ENCODE measurements at regions not wholly inside any gene's neighbourhood (a gene's known extent, or its start where the extent isn't known, plus 50 kb on each side); places are given as distances from the start of the nearest gene placed in this dataset.
"Not testable (repeated sequence)": the region's sequence is repeated elsewhere in the genome, so short reads cannot be mapped to it uniquely, and the experiment has no call there.

GRCh38 chr4:159592898-159593556 lies 490.1 kb downstream of the RAPGEF2 start:
- Histone ChIP-seq H3K36me3 (ENCODE audit: control insufficient read depth, insufficient read depth, low read length) (no peaks in the 10 kb centered on the region), H4K20me1 (ENCODE audit: control insufficient read depth, extremely low read depth, insufficient read depth, low read length) (no peaks in the 10 kb centered on the region), H3K27ac (ENCODE audit: insufficient read depth, low read length) (no peak overlapping the region), H3K4me1 (ENCODE audit: control insufficient read depth, extremely low read depth, insufficient read depth, low read length) (no peaks in the 10 kb centered on the region), H3K9me3 (ENCODE audit: control insufficient read depth, insufficient read depth, low read depth, low read length) (no peaks in the 10 kb centered on the region), H3K27me3 (ENCODE audit: control insufficient read depth, insufficient read depth, low read length) (no peaks in the 10 kb centered on the region), H3K79me2 (ENCODE audit: control insufficient read depth, insufficient read depth, low read length) (no peaks in the 10 kb centered on the region), H3K9ac (ENCODE audit: insufficient read depth, low read length) (no peak overlapping the region), H3K4me2 (ENCODE audit: extremely low read depth, insufficient read depth, low read length) (no peak overlapping the region), H3K4me3 (replicated peaks in 1 of 4; ENCODE audit: control extremely low read depth in 1 of 4, insufficient read depth in 1 of 4, low read depth in 3 of 4, low read length in 4 of 4) (no peak overlapping the region), H2AFZ (ENCODE audit: low read length) (no peak overlapping the region)
- no peak for DNase-seq (ENCODE audit: low read depth in 2 of 2)
- TF ChIP-seq CTCF (conservative IDR thresholded peaks at IDR 0.05 in 1 of 2, IDR thresholded peaks at IDR 0.05 in 1 of 2; ENCODE audit: low read depth in 1 of 2, low read length in 2 of 2) (no peak), EZH2 (IDR thresholded peaks at IDR 0.05; ENCODE audit: low read length, missing control alignments) (no peak)

GRCh38 chr4:159593681-159594080 lies 490.8 kb downstream of the RAPGEF2 start:
- Histone ChIP-seq H3K36me3 (ENCODE audit: control insufficient read depth, insufficient read depth, low read length) (no peaks in the 10 kb centered on the region), H3K79me2 (ENCODE audit: control insufficient read depth, insufficient read depth, low read length) (no peaks in the 10 kb centered on the region), H3K4me1 (ENCODE audit: control insufficient read depth, extremely low read depth, insufficient read depth, low read length) (no peaks in the 10 kb centered on the region), H3K4me3 (replicated peaks in 1 of 4; ENCODE audit: control extremely low read depth in 1 of 4, insufficient read depth in 1 of 4, low read depth in 3 of 4, low read length in 4 of 4) (no peak overlapping the region), H4K20me1 (ENCODE audit: control insufficient read depth, extremely low read depth, insufficient read depth, low read length) (no peaks in the 10 kb centered on the region), H3K9ac (ENCODE audit: insufficient read depth, low read length) (no peak overlapping the region), H3K27me3 (ENCODE audit: control insufficient read depth, insufficient read depth, low read length) (no peaks in the 10 kb centered on the region), H3K4me2 (ENCODE audit: extremely low read depth, insufficient read depth, low read length) (no peak overlapping the region), H3K9me3 (ENCODE audit: control insufficient read depth, insufficient read depth, low read depth, low read length) (no peaks in the 10 kb centered on the region), H2AFZ (ENCODE audit: low read length) (no peak overlapping the region), H3K27ac (ENCODE audit: insufficient read depth, low read length) (no peak overlapping the region)
- DNase-seq (ENCODE audit: low read depth in 2 of 2), result no peak
- TF ChIP-seq EZH2 (IDR thresholded peaks at IDR 0.05; ENCODE audit: low read length, missing control alignments), result no peak
- no peak for TF ChIP-seq CTCF (conservative IDR thresholded peaks at IDR 0.05 in 1 of 2, IDR thresholded peaks at IDR 0.05 in 1 of 2; ENCODE audit: low read depth in 1 of 2, low read length in 2 of 2)

- no peak for DNase-seq (ENCODE audit: low read depth in 2 of 2)
- TF ChIP-seq CTCF (conservative IDR thresholded peaks at IDR 0.05 in 1 of 2, IDR thresholded peaks at IDR 0.05 in 1 of 2; ENCODE audit: low read depth in 1 of 2, low read length in 2 of 2) (no peak), EZH2 (IDR thresholded peaks at IDR 0.05; ENCODE audit: low read length, missing control alignments) (no peak)
- Histone ChIP-seq H3K27ac (ENCODE audit: insufficient read depth, low read length) (no peak overlapping the region), H3K4me3 (replicated peaks in 1 of 4; ENCODE audit: control extremely low read depth in 1 of 4, insufficient read depth in 1 of 4, low read depth in 3 of 4, low read length in 4 of 4) (no peak overlapping the region), H3K9me3 (ENCODE audit: control insufficient read depth, insufficient read depth, low read depth, low read length) (no peaks in the 10 kb centered on the region), H4K20me1 (ENCODE audit: control insufficient read depth, extremely low read depth, insufficient read depth, low read length) (no peaks in the 10 kb centered on the region), H3K36me3 (ENCODE audit: control insufficient read depth, insufficient read depth, low read length) (no peaks in the 10 kb centered on the region), H2AFZ (ENCODE audit: low read length) (no peak overlapping the region), H3K9ac (ENCODE audit: insufficient read depth, low read length) (no peak overlapping the region), H3K4me2 (ENCODE audit: extremely low read depth, insufficient read depth, low read length) (no peak overlapping the region), H3K27me3 (ENCODE audit: control insufficient read depth, insufficient read depth, low read length) (no peaks in the 10 kb centered on the region), H3K79me2 (ENCODE audit: control insufficient read depth, insufficient read depth, low read length) (no peaks in the 10 kb centered on the region), H3K4me1 (ENCODE audit: control insufficient read depth, extremely low read depth, insufficient read depth, low read length) (no peaks in the 10 kb centered on the region)
These were observed 491.7 kb downstream of the RAPGEF2 start for GRCh38 chr4:159594576-159594975.

- not testable (repeated sequence) for H3K4me3 ChIP-seq (replicated peaks in 1 of 4; ENCODE audit: control extremely low read depth in 1 of 4, insufficient read depth in 1 of 4, low read depth in 3 of 4, low read length in 4 of 4); H3K4me1 ChIP-seq (ENCODE audit: control insufficient read depth, extremely low read depth, insufficient read depth, low read length); DNase-seq (ENCODE audit: low read depth in 2 of 2); H3K79me2 ChIP-seq (ENCODE audit: control insufficient read depth, insufficient read depth, low read length); H3K4me2 ChIP-seq (ENCODE audit: extremely low read depth, insufficient read depth, low read length); H3K9me3 ChIP-seq (ENCODE audit: control insufficient read depth, insufficient read depth, low read depth, low read length); H3K27me3 ChIP-seq (ENCODE audit: control insufficient read depth, insufficient read depth, low read length); H3K9ac ChIP-seq (ENCODE audit: insufficient read depth, low read length); H3K36me3 ChIP-seq (ENCODE audit: control insufficient read depth, insufficient read depth, low read length); H3K27ac ChIP-seq (ENCODE audit: insufficient read depth, low read length); H2AFZ ChIP-seq (ENCODE audit: low read length); H4K20me1 ChIP-seq (ENCODE audit: control insufficient read depth, extremely low read depth, insufficient read depth, low read length)
These were observed 492.2 kb downstream of the RAPGEF2 start for GRCh38 chr4:159595101-159595500.

All from fibroblast of lung (primary cell).